MCF 10A (cell line): ENCODE measurements at regions not wholly inside any gene's neighbourhood (a gene's known extent, or its start where the extent isn't known, plus 50 kb on each side); places are given as distances from the start of the nearest gene placed in this dataset.

Experiments used
- BruUV-seq: library from RNA; stranded (reverse); fragments of 400-500 nt; replicated peaks from 2 replicates; lab custom pipeline; 2021; lab: Mats Ljungman, UMichigan
- CTCF ChIA-PET: fragments of 300-600 bp; sonication (Branson Sonifier 250); formaldehyde crosslinking; extraction: SDS; loops from one replicate; lab custom pipeline; 2021; ENCODE audit warnings: antibody characterized with exemption, inconsistent platforms; lab: Yijun Ruan, JAX
- POLR2A ChIA-PET: fragments of 300-600, 350-650 bp; sonication (Branson Sonifier 250); formaldehyde crosslinking; extraction: SDS; loops from one replicate; lab custom pipeline; 2020; ENCODE audit warnings: antibody characterized with exemption, inconsistent platforms; lab: Yijun Ruan, JAX
- DNase-seq: peaks from one replicate; pipeline ENCODE4 v3.0.0-alpha.2; 2018; ENCODE audit not compliant: unreplicated experiment
- H3K27ac Mint-ChIP-seq: one replicate; pipeline ENCODE4 v1.8.0; 2022; ENCODE audit warnings: mild to moderate bottlenecking, low read depth, mixed read lengths; ENCODE audit not compliant: unreplicated experiment
- H3K27me3 Mint-ChIP-seq: one replicate; pipeline ENCODE4 v1.8.0; 2022; ENCODE audit warnings: mixed read lengths; ENCODE audit not compliant: insufficient read depth, unreplicated experiment
- H3K36me3 Mint-ChIP-seq: one replicate; pipeline ENCODE4 v1.8.0; 2022; ENCODE audit warnings: mild to moderate bottlenecking, moderate library complexity, mixed read lengths; ENCODE audit not compliant: insufficient read depth, unreplicated experiment
- H3K4me1 Mint-ChIP-seq: one replicate; pipeline ENCODE4 v1.8.0; 2022; ENCODE audit warnings: mixed read lengths; ENCODE audit not compliant: insufficient read depth, unreplicated experiment
- H3K4me3 Mint-ChIP-seq: one replicate; pipeline ENCODE4 v1.8.0; 2022; ENCODE audit warnings: mild to moderate bottlenecking, moderate library complexity, mixed read lengths; ENCODE audit not compliant: unreplicated experiment
- H3K9me3 Mint-ChIP-seq: one replicate; pipeline ENCODE4 v1.8.0; 2022; ENCODE audit warnings: mixed read lengths; ENCODE audit not compliant: unreplicated experiment
- CTCF ChIP-seq: fragments of 200-600 bp; IDR thresholded peaks from one replicate; pipeline ENCODE4 v1.8.0; 2022; ENCODE audit warnings: antibody characterized with exemption, mild to moderate bottlenecking; ENCODE audit not compliant: unreplicated experiment
- intact Hi-C: fragments of 100-400 bp; cut with micrococcal nuclease; formaldehyde crosslinking; loops from 2 replicates; pipeline ENCODE4 v1.14.1; 2022

DNA sequence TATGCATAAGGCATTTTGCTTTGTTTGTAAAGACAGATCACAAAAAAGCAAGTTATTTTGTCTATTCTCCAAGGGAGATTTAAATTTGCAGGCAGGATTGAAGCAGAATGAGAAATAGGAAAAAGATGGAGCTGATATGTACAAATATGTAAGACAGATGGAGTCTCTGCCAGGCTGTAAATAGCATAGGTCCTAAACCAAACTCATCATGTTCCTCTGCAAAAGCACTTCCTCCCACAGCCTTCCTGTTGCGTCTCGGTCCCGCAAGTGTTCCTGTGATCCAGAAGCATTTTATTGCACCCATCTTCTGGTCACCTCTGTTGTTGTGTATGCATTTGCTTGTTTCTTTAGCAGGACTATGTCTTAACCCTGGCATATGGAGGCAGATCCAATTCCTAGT, 95.7 kb upstream of the CLDN10 start:
- no peak for DNase-seq
- Mint-ChIP-seq H3K27ac (no peak overlapping the region), H3K36me3 (no peaks in the 10 kb centered on the region), H3K4me3 (no peak overlapping the region), H3K4me1 (no peaks in the 10 kb centered on the region), H3K27me3 (no peaks in the 10 kb centered on the region), H3K9me3 (peaks cover 14% of the 10 kb centered on the region)
- POLR2A ChIA-PET, result no interaction called here
- intact Hi-C loops, result no loop called here
- CTCF ChIA-PET, result interaction anchor here (1.1 to 1.6 kb wide), 2 partner anchors 9 to 79 kb away, joined by 3 to 7 read pairs; no protein-coding TSS in a partner anchor
- BruUV-seq, result no TSS peak
- TF ChIP-seq CTCF, result no peak

GRCh38 chr13:95457294-95457693, 95.2 kb upstream of the CLDN10 start:
- Mint-ChIP-seq H3K27me3 (no peaks in the 10 kb centered on the region), H3K9me3 (peaks cover 14% of the 10 kb centered on the region), H3K27ac (no peak overlapping the region), H3K4me1 (no peaks in the 10 kb centered on the region), H3K36me3 (no peaks in the 10 kb centered on the region), H3K4me3 (no peak overlapping the region)
- no peak for DNase-seq
- TF ChIP-seq CTCF, result no peak
- no TSS peak for BruUV-seq
- ChIA-PET CTCF (interaction anchor here (0.8 to 1.6 kb wide), 4 partner anchors 10 to 376 kb away, joined by 3 to 7 read pairs (median 3); no protein-coding TSS in a partner anchor), POLR2A (no interaction called here)
- intact Hi-C loops, result no loop called here

DNA sequence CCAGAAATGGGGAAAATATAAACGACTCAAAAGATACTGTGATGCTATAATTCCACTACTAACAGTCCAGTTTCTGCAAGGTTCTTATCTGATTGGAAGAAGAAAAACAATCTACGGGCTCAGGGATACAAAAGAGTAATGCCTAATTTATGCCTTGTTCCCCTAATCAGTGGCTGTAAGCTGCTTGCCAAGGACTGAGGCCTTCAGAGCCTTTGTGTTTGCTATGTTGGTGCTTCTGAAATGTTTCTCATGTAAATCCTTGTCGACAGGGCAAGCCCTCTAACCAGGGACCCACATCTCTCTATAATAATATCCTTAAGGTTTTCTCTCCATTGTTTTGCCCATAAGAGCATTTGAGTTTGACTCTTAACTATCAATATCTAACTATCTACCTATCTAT, 89.7 kb upstream of the CLDN10 start:
- CTCF ChIA-PET, result no interaction called here
- Mint-ChIP-seq H3K36me3 (no peaks in the 10 kb centered on the region), H3K27me3 (no peaks in the 10 kb centered on the region), H3K9me3 (peaks cover 14% of the 10 kb centered on the region), H3K27ac (no peak overlapping the region), H3K4me3 (no peak overlapping the region), H3K4me1 (no peaks in the 10 kb centered on the region)
- intact Hi-C loops, result no loop called here
- BruUV-seq, result no TSS peak
- POLR2A ChIA-PET, result no interaction called here
- no peak for DNase-seq
- TF ChIP-seq CTCF, result no peak

DNA sequence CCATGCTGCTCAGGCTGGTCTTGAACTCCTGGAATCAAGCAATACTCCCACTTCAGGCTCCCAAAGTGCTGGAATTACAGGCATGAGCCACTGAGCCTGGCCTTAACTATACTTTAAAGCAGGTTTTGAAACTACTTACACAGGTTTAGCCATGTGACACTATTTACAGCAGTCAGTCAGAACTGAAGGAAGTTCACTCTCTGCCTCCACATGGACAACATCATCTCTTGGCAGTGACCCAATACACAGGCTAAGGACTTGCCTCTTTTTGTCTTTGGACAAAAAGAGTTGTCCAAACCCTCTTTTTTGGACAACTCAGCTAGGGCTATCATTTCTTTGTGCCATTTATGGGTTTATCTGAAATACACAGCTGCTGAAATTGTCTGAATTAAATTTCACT, 89.0 kb upstream of the CLDN10 start:
- intact Hi-C loops, result no loop called here
- CTCF ChIA-PET, result interaction anchor here (0.7 kb wide), 2 partner anchors 63 to 70 kb away, joined by 3 to 4 read pairs; no protein-coding TSS in a partner anchor
- no peaks in the 10 kb centered on the region for H3K27me3 Mint-ChIP-seq
- POLR2A ChIA-PET, result no interaction called here
- no peak overlapping the region for H3K4me3 Mint-ChIP-seq
- H3K9me3 Mint-ChIP-seq, result peaks cover 14% of the 10 kb centered on the region
- peak; percentile 26 for DNase-seq
- H3K4me1 Mint-ChIP-seq, result no peaks in the 10 kb centered on the region
- H3K36me3 Mint-ChIP-seq, result no peaks in the 10 kb centered on the region
- no peak for TF ChIP-seq CTCF
- no peak overlapping the region for H3K27ac Mint-ChIP-seq
- no TSS peak for BruUV-seq
